ENCODE measurements at regions not wholly inside any gene's neighbourhood (a gene's known extent, or its start where the extent isn't known, plus 50 kb on each side); places are given as distances from the start of the nearest gene placed in this dataset.
"Not testable (repeated sequence)": the region's sequence is repeated elsewhere in the genome, so short reads cannot be mapped to it uniquely, and the experiment has no call there.

- CTCF ChIA-PET = no interaction called here
- H3K9ac ChIP-seq (ENCODE audit: control insufficient read depth, insufficient read depth, low read length) = no peak overlapping the region
- ATAC-seq (no peak), DNase-seq (ENCODE audit: low read depth, low spot score) (no peak), FAIRE-seq (no peak)
- RAD21 ChIA-PET (ENCODE audit: unreplicated experiment) = no interaction called here
- POLR2A ChIA-PET = no interaction called here
- no TSS peak for BruUV-seq (replicated peaks)
- TF ChIP-seq BACH1 (IDR thresholded peaks at IDR 0.05; ENCODE audit: borderline replicate concordance) (no peak), WRNIP1 (IDR thresholded peaks at IDR 0.05; ENCODE audit: borderline replicate concordance, low read depth, low read length) (no peak), ETV6 (conservative IDR thresholded peaks at IDR 0.05 in 1 of 2, IDR thresholded peaks at IDR 0.05 in 1 of 2; ENCODE audit: borderline replicate concordance in 1 of 2, low read depth in 1 of 2) (no peak), YBX1 (IDR thresholded peaks at IDR 0.05) (no peak), ZNF217 (IDR thresholded peaks at IDR 0.05) (no peak), POLR2AphosphoS5 (IDR thresholded peaks at IDR 0.05; ENCODE audit: low read length) (no peak), RELA (IDR thresholded peaks at IDR 0.05; ENCODE audit: borderline replicate concordance, partially characterized antibody) (no peak), EED (IDR thresholded peaks at IDR 0.05; ENCODE audit: low read depth) (no peak), TARDBP (IDR thresholded peaks at IDR 0.05; ENCODE audit: borderline replicate concordance) (no peak), CREB1 (IDR thresholded peaks at IDR 0.05; ENCODE audit: low read depth) (no peak), SMAD5 (IDR thresholded peaks at IDR 0.05; ENCODE audit: low read depth) (no peak), MYB (IDR thresholded peaks at IDR 0.05; ENCODE audit: borderline replicate concordance, low read depth, low read length) (no peak), NR2C2 (IDR thresholded peaks at IDR 0.05; ENCODE audit: borderline replicate concordance, control insufficient read depth, insufficient read length, low read depth) (no peak), RAD21 (IDR thresholded peaks at IDR 0.05; ENCODE audit: insufficient read depth, low read depth, low read length) (no peak), CREM (IDR thresholded peaks at IDR 0.05; ENCODE audit: low read depth) (no peak), TCF12 (IDR thresholded peaks at IDR 0.05; ENCODE audit: low read depth, low read length) (no peak)
- TF ChIP-seq, protein P1, sequence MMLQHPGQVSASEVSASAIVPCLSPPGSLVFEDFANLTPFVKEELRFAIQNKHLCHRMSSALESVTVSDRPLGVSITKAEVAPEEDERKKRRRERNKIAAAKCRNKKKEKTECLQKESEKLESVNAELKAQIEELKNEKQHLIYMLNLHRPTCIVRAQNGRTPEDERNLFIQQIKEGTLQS (IDR thresholded peaks at IDR 0.05; ENCODE audit: borderline replicate concordance, extremely low read depth, low read depth, low read length) = no peak
- TF ChIP-seq, protein P2, sequence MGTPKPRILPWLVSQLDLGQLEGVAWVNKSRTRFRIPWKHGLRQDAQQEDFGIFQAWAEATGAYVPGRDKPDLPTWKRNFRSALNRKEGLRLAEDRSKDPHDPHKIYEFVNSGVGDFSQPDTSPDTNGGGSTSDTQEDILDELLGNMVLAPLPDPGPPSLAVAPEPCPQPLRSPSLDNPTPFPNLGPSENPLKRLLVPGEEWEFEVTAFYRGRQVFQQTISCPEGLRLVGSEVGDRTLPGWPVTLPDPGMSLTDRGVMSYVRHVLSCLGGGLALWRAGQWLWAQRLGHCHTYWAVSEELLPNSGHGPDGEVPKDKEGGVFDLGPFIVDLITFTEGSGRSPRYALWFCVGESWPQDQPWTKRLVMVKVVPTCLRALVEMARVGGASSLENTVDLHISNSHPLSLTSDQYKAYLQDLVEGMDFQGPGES (IDR thresholded peaks at IDR 0.05) = no peak
- H2AFZ ChIP-seq (ENCODE audit: control insufficient read depth, low read depth, low read length) = no peak overlapping the region
- H3K27me3 ChIP-seq (replicated peaks in 1 of 2; ENCODE audit: control insufficient read depth in 2 of 2, insufficient read depth in 2 of 2, low read length in 1 of 2) = no peaks in the 10 kb centered on the region
- H4K20me1 ChIP-seq (ENCODE audit: control insufficient read depth, insufficient read depth) = no peaks in the 10 kb centered on the region
- SMC1A ChIA-PET (ENCODE audit: uncharacterized antibody, unreplicated experiment) = no interaction called here
- no peaks in the 10 kb centered on the region for H3K9me3 ChIP-seq (replicated peaks; ENCODE audit: control insufficient read depth, insufficient read depth, low read length)
- no peaks in the 10 kb centered on the region for H3K79me2 ChIP-seq (ENCODE audit: control insufficient read depth, insufficient read depth, low read length)
- no peak overlapping the region for H3K4me3 ChIP-seq
- H3K36me3 ChIP-seq (ENCODE audit: control insufficient read depth in 2 of 2, insufficient read depth in 2 of 2, low read length in 1 of 2) = no peaks in the 10 kb centered on the region
- H3K27ac ChIP-seq (ENCODE audit: control insufficient read depth, insufficient read depth) = no peak overlapping the region
- 18% methylated on average over 5 of the region's 5 CpGs for WGBS (ENCODE audit: insufficient coverage, insufficient replicate concordance, low lambda C conversion rate, missing lambda C conversion rate)
- intact Hi-C loops (cut with micrococcal nuclease; ENCODE audit: unreplicated experiment) (no loop called here), in situ Hi-C loops (cut with MboI) (no loop called here)
- no peaks in the 10 kb centered on the region for H3K4me1 ChIP-seq (ENCODE audit: control insufficient read depth, insufficient read depth, low read length)
- no peak overlapping the region for H3K4me2 ChIP-seq (ENCODE audit: control insufficient read depth, insufficient read depth)
Observed at GRCh38 chr13:67509018-67509417, 278.9 kb upstream of the PCDH9 start.

DNA sequence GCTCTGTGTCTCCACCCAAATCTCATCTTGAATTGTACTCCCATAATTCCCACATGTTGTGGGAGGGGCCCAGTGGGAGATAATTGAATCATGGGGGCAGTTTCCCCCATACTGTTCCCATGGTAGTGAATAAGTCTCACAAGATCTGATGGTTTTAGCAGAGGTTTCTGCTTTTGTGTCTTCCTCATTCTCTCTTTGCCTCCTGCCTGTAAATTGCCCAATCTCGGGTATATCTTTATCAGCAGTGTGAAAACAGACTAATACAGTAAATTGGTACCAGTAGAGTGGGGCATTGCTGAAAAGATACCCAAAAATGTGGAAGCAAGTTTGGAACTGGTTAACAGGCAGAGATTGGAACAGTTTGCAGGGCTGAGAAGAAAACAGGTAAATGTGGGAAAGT is 278.1 kb upstream of the PCDH9 start:
- RAD21 ChIA-PET (ENCODE audit: unreplicated experiment); BruUV-seq (replicated peaks); intact Hi-C loops (cut with micrococcal nuclease; ENCODE audit: unreplicated experiment); SMC1A ChIA-PET (ENCODE audit: uncharacterized antibody, unreplicated experiment); H3K27me3 ChIP-seq (replicated peaks in 1 of 2; ENCODE audit: control insufficient read depth in 2 of 2, insufficient read depth in 2 of 2, low read length in 1 of 2); POLR2A ChIA-PET; H3K27ac ChIP-seq (ENCODE audit: control insufficient read depth, insufficient read depth); in situ Hi-C loops (cut with MboI); H3K79me2 ChIP-seq (ENCODE audit: control insufficient read depth, insufficient read depth, low read length); H2AFZ ChIP-seq (ENCODE audit: control insufficient read depth, low read depth, low read length); H4K20me1 ChIP-seq (ENCODE audit: control insufficient read depth, insufficient read depth); H3K9me3 ChIP-seq (replicated peaks; ENCODE audit: control insufficient read depth, insufficient read depth, low read length); FAIRE-seq; H3K4me1 ChIP-seq (ENCODE audit: control insufficient read depth, insufficient read depth, low read length); H3K9ac ChIP-seq (ENCODE audit: control insufficient read depth, insufficient read depth, low read length); H3K4me2 ChIP-seq (ENCODE audit: control insufficient read depth, insufficient read depth); ATAC-seq; CTCF ChIA-PET; H3K4me3 ChIP-seq; DNase-seq (ENCODE audit: low read depth, low spot score); H3K36me3 ChIP-seq (ENCODE audit: control insufficient read depth in 2 of 2, insufficient read depth in 2 of 2, low read length in 1 of 2): not testable (repeated sequence)
- 0% methylated on average over 1 of the region's 1 CpG for WGBS (ENCODE audit: insufficient coverage, insufficient replicate concordance, low lambda C conversion rate, missing lambda C conversion rate)
